KMS-11 (cell line): ENCODE measurements at regions not wholly inside any gene's neighbourhood (a gene's known extent, or its start where the extent isn't known, plus 50 kb on each side); places are given as distances from the start of the nearest gene placed in this dataset.

Experiments used
- H2AFZ ChIP-seq: fragments of 200-600 bp; sonication (generic); 2 replicates; pipeline ENCODE4 v1.6.1; 2016; ENCODE audit warnings: antibody characterized with exemption, mixed run types, low read depth
- H3K27ac ChIP-seq: fragments of 200-600 bp; sonication (generic); 2 replicates; pipeline ENCODE4 v1.6.1; 2016; ENCODE audit warnings: mild to moderate bottlenecking, mixed run types
- H3K27me3 ChIP-seq: fragments of 200-600 bp; sonication (generic); 2 replicates; pipeline ENCODE4 v1.6.1; 2017; ENCODE audit warnings: mild to moderate bottlenecking, low read depth, mixed run types, moderate library complexity; ENCODE audit not compliant: insufficient read depth
- H3K36me3 ChIP-seq: fragments of 200-600 bp; sonication (generic); 2 replicates; pipeline ENCODE4 v1.6.1; 2017; ENCODE audit warnings: mild to moderate bottlenecking, mixed run types; ENCODE audit not compliant: insufficient read depth
- H3K4me1 ChIP-seq: fragments of 200-600 bp; sonication (generic); 2 replicates; pipeline ENCODE4 v1.6.1; 2016; ENCODE audit warnings: mild to moderate bottlenecking, low read depth, mixed run types; ENCODE audit not compliant: poor library complexity, severe bottlenecking
- H3K4me2 ChIP-seq: fragments of 200-600 bp; sonication (generic); 2 replicates; pipeline ENCODE4 v1.7.0; 2016; ENCODE audit warnings: mild to moderate bottlenecking, mixed run types
- H3K4me3 ChIP-seq: fragments of 200-600 bp; sonication (generic); IDR thresholded peaks from 2 replicates; pipeline ENCODE4 v1.6.1; 2017; ENCODE audit warnings: low read depth, low read length, mixed read lengths; ENCODE audit not compliant: insufficient read depth
- H3K79me2 ChIP-seq: fragments of 200-600 bp; sonication (generic); 2 replicates; pipeline ENCODE4 v1.6.1; 2016; ENCODE audit warnings: low read depth, mixed run types; ENCODE audit not compliant: insufficient read depth
- H3K9ac ChIP-seq: fragments of 200-600 bp; sonication (generic); 2 replicates; pipeline ENCODE4 v1.6.1; 2016; ENCODE audit warnings: mild to moderate bottlenecking, mixed run types
- H4K20me1 ChIP-seq: fragments of 200-600 bp; sonication (generic); 2 replicates; pipeline ENCODE4 v1.6.1; 2016; ENCODE audit warnings: mild to moderate bottlenecking, mixed run types; ENCODE audit not compliant: insufficient read depth
- TF ChIP-seq, protein P1 (sequence below): fragments of 200-600 bp; sonication (generic); conservative IDR thresholded peaks from 2 replicates; pipeline ENCODE4 v1.6.1; 2017; ENCODE audit warnings: low read depth, mild to moderate bottlenecking, antibody characterized with exemption, low read length, moderate library complexity, mixed read lengths

DNA sequence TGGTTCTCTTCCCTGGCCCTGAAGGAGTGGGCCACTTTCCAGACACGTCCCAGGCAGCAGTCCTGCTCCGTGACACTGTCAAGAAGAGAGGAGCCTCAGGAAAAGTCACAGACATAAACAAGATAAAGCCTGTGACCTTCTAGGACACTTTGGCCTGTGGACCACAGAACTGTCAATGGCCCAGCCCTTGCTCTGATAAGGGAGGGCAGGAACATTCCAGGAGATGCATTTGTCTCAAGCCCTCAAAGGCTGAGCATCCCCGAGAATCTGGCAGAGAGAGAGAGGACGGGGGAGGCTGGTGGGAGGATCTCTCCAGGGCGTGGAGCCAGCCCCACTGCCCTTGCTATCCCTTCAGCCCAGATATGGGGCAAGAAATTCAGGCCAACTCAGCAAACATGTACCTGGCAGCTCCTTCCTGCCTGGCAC, 476.4 kb downstream of the INSC start:
- H3K27ac ChIP-seq = no peak overlapping the region
- H3K9ac ChIP-seq = no peak overlapping the region
- no peaks in the 10 kb centered on the region for H3K36me3 ChIP-seq
- TF ChIP-seq, protein P1, sequence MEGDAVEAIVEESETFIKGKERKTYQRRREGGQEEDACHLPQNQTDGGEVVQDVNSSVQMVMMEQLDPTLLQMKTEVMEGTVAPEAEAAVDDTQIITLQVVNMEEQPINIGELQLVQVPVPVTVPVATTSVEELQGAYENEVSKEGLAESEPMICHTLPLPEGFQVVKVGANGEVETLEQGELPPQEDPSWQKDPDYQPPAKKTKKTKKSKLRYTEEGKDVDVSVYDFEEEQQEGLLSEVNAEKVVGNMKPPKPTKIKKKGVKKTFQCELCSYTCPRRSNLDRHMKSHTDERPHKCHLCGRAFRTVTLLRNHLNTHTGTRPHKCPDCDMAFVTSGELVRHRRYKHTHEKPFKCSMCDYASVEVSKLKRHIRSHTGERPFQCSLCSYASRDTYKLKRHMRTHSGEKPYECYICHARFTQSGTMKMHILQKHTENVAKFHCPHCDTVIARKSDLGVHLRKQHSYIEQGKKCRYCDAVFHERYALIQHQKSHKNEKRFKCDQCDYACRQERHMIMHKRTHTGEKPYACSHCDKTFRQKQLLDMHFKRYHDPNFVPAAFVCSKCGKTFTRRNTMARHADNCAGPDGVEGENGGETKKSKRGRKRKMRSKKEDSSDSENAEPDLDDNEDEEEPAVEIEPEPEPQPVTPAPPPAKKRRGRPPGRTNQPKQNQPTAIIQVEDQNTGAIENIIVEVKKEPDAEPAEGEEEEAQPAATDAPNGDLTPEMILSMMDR = no peak
- H3K4me2 ChIP-seq = no peak overlapping the region
- no peak overlapping the region for H2AFZ ChIP-seq
- H3K79me2 ChIP-seq = no peaks in the 10 kb centered on the region
- H3K27me3 ChIP-seq = no peaks in the 10 kb centered on the region
- no peaks in the 10 kb centered on the region for H4K20me1 ChIP-seq
- H3K4me3 ChIP-seq = no peak overlapping the region
- H3K4me1 ChIP-seq = no peaks in the 10 kb centered on the region

DNA sequence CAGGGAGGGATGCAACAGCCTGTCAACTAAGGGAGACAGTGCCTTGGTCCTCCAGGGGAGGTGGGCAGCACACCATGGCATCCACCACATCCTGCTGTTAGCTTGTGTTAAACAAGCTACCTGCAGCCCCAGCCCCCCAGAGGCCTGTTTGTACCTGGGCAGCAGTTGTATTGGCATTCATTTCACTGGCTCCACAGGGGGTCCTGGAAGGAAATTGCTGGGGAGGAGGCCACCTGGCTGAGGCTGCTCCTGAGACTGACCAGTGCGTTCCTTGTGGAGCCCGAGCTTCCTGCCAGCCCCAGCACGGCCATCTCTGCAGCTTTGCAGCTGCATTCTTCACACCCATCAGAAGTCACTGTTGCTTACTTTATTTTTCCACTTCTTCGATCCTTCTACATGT, 479.9 kb downstream of the INSC start:
- Histone ChIP-seq H3K4me3 (no peak overlapping the region), H3K4me2 (no peak overlapping the region), H3K27ac (no peak overlapping the region), H3K9ac (no peak overlapping the region), H3K27me3 (no peaks in the 10 kb centered on the region), H3K36me3 (no peaks in the 10 kb centered on the region), H3K79me2 (no peaks in the 10 kb centered on the region), H3K4me1 (no peaks in the 10 kb centered on the region), H4K20me1 (no peaks in the 10 kb centered on the region), H2AFZ (no peak overlapping the region)
- TF ChIP-seq, protein P1 = no peak

DNA sequence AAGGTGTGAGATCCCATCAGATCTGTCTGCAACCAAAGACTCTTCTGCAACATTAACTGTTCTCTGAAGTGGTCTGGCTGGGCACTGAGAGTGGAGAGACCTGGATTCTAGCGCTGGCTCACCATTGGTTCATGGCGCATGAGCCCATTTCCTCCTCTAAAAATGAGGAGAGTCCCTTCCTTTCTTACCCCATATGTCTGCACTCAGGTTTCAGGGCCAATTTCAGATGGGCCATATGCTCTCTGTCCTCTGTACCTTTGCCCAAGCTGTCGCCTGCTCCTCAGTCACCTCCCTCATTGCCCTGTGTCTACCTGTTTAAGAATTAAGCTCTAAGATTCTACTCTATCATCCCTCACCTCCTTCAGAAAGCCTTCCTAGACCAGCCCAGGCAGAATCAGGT, 484.7 kb downstream of the INSC start:
- H3K27me3 ChIP-seq = no peaks in the 10 kb centered on the region
- no peak overlapping the region for H2AFZ ChIP-seq
- no peaks in the 10 kb centered on the region for H4K20me1 ChIP-seq
- no peaks in the 10 kb centered on the region for H3K79me2 ChIP-seq
- no peaks in the 10 kb centered on the region for H3K4me1 ChIP-seq
- TF ChIP-seq, protein P1 = no peak
- H3K4me3 ChIP-seq = no peak overlapping the region
- no peak overlapping the region for H3K9ac ChIP-seq
- H3K27ac ChIP-seq = no peak overlapping the region
- no peaks in the 10 kb centered on the region for H3K36me3 ChIP-seq
- no peak overlapping the region for H3K4me2 ChIP-seq

DNA sequence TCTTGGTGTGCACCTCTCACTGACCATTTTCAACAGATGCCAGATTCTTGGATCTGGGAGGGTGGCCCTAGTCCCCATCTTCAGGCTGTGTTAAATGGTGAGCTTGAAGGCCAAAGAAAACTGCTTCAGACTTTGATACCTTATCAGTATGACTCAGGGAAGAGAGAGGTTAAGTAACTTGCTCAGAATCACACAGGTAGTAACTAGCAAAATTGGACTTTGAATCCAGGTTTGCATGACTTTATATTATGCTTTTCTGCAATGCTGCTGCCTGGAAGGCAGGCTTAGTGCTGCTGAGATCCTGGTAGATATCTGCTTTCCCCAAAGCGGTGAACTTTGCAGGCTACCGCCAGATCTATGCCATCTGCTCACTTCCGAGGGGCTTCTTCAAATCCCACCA, 487.3 kb downstream of the INSC start:
- H4K20me1 ChIP-seq = no peaks in the 10 kb centered on the region
- H2AFZ ChIP-seq = no peak overlapping the region
- H3K79me2 ChIP-seq = no peaks in the 10 kb centered on the region
- no peak overlapping the region for H3K9ac ChIP-seq
- TF ChIP-seq, protein P1 = no peak
- no peaks in the 10 kb centered on the region for H3K36me3 ChIP-seq
- H3K4me2 ChIP-seq = no peak overlapping the region
- no peak overlapping the region for H3K4me3 ChIP-seq
- H3K27ac ChIP-seq = no peak overlapping the region
- H3K27me3 ChIP-seq = no peaks in the 10 kb centered on the region
- no peaks in the 10 kb centered on the region for H3K4me1 ChIP-seq
